Fibroblast of villous mesenchyme (primary cell): ENCODE measurements at regions not wholly inside any gene's neighbourhood (a gene's known extent, or its start where the extent isn't known, plus 50 kb on each side); places are given as distances from the start of the nearest gene placed in this dataset.

Experiments used
- DNase-seq: peaks from one replicate; pipeline ENCODE4 v3.0.0-alpha.2; 2010; ENCODE audit warnings: low read depth
- H3K4me3 ChIP-seq: 2 replicates; pipeline ENCODE4 v1.5.1; 2011; ENCODE audit warnings: low read depth, mild to moderate bottlenecking, low read length
- TF ChIP-seq, protein P1 (sequence below): IDR thresholded peaks from 2 replicates; pipeline ENCODE4 v1.5.1; 2012; ENCODE audit warnings: low read depth, mild to moderate bottlenecking, low read length; ENCODE audit not compliant: insufficient read depth

DNA sequence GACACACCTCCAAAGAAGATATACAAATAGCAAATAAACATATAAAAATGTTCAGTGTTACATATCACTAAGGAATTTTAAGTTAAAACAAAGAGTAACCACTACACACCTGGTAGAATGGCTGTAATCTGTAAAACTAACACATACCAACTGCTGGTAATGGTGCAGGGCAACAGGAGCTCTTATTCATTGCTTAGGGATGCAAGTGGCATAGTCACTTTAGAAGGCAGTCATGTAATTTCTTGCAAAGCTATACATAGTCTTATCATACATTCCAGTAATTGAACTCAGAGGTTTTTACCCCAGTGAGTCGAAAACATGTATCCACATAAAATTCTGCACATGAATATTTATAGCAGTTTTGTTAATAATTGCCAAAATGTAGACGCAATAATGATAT lies 906.8 kb upstream of the CITED2 start:
- no peak for DNase-seq
- TF ChIP-seq, protein P1, sequence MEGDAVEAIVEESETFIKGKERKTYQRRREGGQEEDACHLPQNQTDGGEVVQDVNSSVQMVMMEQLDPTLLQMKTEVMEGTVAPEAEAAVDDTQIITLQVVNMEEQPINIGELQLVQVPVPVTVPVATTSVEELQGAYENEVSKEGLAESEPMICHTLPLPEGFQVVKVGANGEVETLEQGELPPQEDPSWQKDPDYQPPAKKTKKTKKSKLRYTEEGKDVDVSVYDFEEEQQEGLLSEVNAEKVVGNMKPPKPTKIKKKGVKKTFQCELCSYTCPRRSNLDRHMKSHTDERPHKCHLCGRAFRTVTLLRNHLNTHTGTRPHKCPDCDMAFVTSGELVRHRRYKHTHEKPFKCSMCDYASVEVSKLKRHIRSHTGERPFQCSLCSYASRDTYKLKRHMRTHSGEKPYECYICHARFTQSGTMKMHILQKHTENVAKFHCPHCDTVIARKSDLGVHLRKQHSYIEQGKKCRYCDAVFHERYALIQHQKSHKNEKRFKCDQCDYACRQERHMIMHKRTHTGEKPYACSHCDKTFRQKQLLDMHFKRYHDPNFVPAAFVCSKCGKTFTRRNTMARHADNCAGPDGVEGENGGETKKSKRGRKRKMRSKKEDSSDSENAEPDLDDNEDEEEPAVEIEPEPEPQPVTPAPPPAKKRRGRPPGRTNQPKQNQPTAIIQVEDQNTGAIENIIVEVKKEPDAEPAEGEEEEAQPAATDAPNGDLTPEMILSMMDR, result no peak
- no peak overlapping the region for H3K4me3 ChIP-seq

DNA sequence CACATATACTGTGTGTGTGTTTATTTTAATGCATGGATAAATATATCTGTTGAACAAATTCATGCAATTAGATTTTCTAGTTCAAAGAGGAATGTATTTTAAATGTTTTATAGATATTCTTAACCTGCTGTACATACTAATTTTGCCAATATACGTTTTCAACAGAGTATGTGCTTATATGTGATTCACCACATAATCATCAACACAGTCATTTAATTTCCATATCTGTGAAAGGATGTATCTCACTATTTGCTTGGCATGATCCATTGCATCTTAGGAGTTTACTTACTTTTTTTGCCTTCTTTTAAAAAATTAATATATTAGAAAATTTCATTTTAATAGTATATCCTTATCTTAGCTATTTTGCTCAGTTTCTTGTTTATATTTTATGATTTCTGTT lies 902.3 kb upstream of the CITED2 start:
- TF ChIP-seq, protein P1, result no peak
- no peak overlapping the region for H3K4me3 ChIP-seq
- DNase-seq, result no peak

DNA sequence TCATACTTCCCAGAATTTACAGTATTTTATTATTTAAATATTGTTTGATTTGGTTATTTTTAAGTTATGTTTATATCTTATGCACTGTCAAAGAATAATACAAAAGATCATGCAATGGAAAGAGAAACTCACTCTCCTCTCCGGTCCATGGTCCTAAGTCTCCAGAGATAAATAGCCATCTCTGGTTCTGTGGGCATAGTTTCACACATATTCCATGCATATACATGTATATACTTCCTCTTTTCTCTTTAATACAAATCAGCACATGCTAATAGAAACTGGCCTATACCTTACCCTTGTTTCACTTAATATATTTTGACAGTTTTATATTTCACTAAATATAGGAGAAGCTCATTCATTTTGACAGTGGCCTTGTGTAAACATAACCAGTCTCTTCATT lies 901.7 kb upstream of the CITED2 start:
- TF ChIP-seq, protein P1, result no peak
- H3K4me3 ChIP-seq, result no peak overlapping the region
- no peak for DNase-seq

DNA sequence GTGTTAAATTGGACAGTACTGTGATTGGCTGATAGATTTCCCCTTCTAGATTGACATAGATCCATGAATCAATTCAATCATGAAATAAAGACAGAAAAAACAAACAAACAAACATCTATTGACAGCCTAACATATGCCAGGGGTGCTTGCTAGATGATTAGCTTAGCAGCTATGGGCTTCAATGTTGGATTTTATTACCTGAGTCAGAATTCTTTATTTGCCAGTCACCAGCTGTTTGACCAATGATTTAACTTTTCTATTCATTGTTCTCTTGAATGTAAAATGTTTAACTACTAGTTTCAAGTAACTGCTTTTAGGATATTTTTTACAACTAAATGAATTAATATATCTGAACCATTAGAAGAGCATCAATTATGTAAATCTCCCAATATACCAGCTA lies 901.3 kb upstream of the CITED2 start:
- no peak overlapping the region for H3K4me3 ChIP-seq
- DNase-seq, result no peak
- TF ChIP-seq, protein P1, result no peak

DNA sequence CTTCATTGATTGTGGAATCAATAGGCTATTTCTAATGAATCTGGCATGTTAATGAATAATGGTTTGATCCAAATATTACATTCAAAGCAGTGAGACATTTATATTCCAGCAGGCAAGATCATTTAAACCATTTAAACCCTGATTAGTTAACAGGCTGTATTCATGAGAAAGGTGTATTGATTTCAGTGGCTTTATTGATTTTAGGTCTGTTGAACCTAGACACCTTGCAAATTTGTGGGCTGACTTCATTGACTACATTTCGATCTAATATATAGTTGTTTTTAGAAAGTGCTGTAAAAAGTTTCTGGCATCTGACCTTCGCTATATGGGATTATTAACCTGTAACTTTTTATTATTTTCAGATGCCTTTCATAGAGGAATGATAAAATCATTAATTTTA lies 900.1 kb upstream of the CITED2 start:
- TF ChIP-seq, protein P1, result no peak
- no peak overlapping the region for H3K4me3 ChIP-seq
- no peak for DNase-seq

DNA sequence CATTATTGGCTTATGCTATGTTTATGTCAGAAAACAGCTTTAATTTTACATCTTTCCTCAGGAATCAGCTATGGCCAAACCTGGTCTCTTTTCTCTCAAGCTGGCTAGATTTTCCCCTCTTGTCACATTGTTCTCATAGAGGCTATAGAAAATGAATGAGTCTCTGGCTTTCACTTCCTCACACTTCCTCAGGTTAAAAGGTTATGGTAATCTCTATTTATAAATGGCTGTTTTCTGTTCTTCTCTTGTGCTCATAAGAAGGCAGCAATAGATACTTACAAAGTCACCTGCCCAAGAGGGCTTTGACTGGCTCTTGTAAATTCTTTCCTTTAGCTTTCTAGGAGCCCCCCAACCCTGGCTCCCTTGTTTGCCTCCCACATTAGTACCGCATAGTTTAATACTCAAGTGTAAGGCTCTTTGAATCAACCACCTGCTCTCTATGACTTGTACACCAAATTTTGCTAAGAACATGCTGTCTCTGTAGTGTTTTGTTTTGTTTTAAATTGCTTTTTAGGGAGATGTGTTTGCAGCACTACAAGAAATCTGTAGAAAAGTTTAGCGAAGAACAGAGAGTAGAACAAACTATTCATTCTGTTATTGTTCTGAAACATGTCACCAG lies 897.4 kb upstream of the CITED2 start:
- DNase-seq, result no peak
- TF ChIP-seq, protein P1, result no peak
- H3K4me3 ChIP-seq, result no peak overlapping the region

DNA sequence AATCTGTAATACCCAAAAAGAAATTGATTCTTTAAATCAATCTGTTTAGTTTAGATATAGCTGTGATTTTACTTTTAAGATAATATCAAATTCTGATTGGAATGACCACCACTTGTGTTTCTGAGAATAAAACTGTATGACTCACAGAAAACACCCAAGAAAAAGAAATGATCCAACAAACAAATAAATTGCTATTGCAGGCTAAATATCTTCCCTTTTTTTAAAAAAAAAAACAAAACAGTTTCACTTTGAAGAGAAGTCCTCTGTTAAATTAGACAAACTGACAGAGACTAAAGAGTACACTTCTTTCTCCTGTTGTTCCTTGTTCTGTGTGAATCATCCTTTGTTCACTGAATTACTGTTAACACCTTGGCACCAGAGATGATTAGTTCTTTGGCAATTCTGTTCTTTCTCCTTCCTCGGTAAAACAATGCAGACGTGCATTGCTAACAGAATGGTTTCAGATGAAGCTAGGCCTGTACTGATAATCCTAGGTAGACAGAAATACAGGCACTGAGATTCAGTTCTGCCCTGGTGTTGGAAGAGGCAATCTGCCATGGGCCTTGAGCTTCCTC lies 895.2 kb upstream of the CITED2 start:
- H3K4me3 ChIP-seq, result no peak overlapping the region
- no peak for DNase-seq
- TF ChIP-seq, protein P1, result no peak
